ENCODE measurements at regions not wholly inside any gene's neighbourhood (a gene's known extent, or its start where the extent isn't known, plus 50 kb on each side); places are given as distances from the start of the nearest gene placed in this dataset.
"Not testable (repeated sequence)": the region's sequence is repeated elsewhere in the genome, so short reads cannot be mapped to it uniquely, and the experiment has no call there.

- no peak for DNase-seq
Measured at GRCh38 chr5:18270635-18271338, 636.5 kb downstream of the TAF11L14 start.

- no peak for DNase-seq
Measured at GRCh38 chr5:18276939-18277338, 642.7 kb downstream of the TAF11L14 start.

- no peak for DNase-seq
Measured at GRCh38 chr5:18281947-18282581, 647.8 kb downstream of the TAF11L14 start.

- DNase-seq = no peak
Measured at GRCh38 chr5:18285257-18285656, 651.0 kb downstream of the TAF11L14 start.

GRCh38 chr5:18292146-18292545, 657.9 kb downstream of the TAF11L14 start:
- DNase-seq = no peak

- not testable (repeated sequence) for DNase-seq
Measured at GRCh38 chr5:18295696-18296095, 661.4 kb downstream of the TAF11L14 start.

- no peak for DNase-seq
Measured at GRCh38 chr5:18299166-18299565, 664.9 kb downstream of the TAF11L14 start.

GRCh38 chr5:18305288-18305924, 671.1 kb downstream of the TAF11L14 start:
- no peak for DNase-seq

GRCh38 chr5:18311266-18311665, 677.0 kb downstream of the TAF11L14 start:
- DNase-seq = no peak

GRCh38 chr5:18312016-18312415, 677.8 kb downstream of the TAF11L14 start:
- no peak for DNase-seq

- DNase-seq = no peak
Measured at GRCh38 chr5:18314192-18314778, 680.0 kb downstream of the TAF11L14 start.

- DNase-seq = no peak
Measured at GRCh38 chr5:18321262-18321942, 687.1 kb downstream of the TAF11L14 start.

GRCh38 chr5:18323891-18324290, 689.6 kb downstream of the TAF11L14 start:
- no peak for DNase-seq

GRCh38 chr5:18325431-18325830, 691.2 kb downstream of the TAF11L14 start:
- DNase-seq = no peak

- DNase-seq = no peak
Measured at GRCh38 chr5:18329328-18329727, 695.1 kb downstream of the TAF11L14 start.

- DNase-seq = no peak
Measured at GRCh38 chr5:18333841-18334240, 699.6 kb downstream of the TAF11L14 start.

GRCh38 chr5:18334949-18335348, 700.7 kb downstream of the TAF11L14 start:
- no peak for DNase-seq

GRCh38 chr5:18354828-18355227, 720.6 kb downstream of the TAF11L14 start:
- DNase-seq = no peak

GRCh38 chr5:18357486-18357885, 723.2 kb downstream of the TAF11L14 start:
- DNase-seq = no peak

- no peak for DNase-seq
Measured at GRCh38 chr5:18366234-18366633, 732.0 kb downstream of the TAF11L14 start.

GRCh38 chr5:18370531-18370930, 736.3 kb downstream of the TAF11L14 start:
- no peak for DNase-seq

- DNase-seq = no peak
Measured at GRCh38 chr5:18375641-18376040, 741.4 kb downstream of the TAF11L14 start.

GRCh38 chr5:18378066-18378465, 743.8 kb downstream of the TAF11L14 start:
- no peak for DNase-seq

Measured in DMS79 treated with DMSO at 0.1 percent for 48 hours (cell line).